ENCODE measurements at regions not wholly inside any gene's neighbourhood (a gene's known extent, or its start where the extent isn't known, plus 50 kb on each side); places are given as distances from the start of the nearest gene placed in this dataset.

DNA sequence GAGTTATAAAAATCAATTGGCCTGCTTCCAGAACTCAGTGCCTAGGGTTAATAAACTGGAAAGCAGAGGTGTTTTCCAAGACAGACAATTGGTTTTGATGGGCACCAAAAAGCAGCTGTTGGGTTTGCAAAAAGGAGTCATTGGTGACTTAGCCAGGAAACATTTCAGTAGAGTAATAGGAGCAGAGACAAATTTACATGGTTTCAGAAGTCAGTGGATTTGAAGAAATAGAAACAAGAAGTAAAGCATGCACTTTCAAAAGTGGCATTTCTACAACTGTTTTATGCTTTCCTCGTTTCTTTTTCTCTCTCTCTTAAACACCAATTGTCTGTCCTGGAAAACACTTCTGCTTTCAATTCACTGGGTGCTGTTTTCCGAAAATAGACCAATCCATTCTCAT is 87.8 kb downstream of the GLUL start:
- TF ChIP-seq, protein P1, sequence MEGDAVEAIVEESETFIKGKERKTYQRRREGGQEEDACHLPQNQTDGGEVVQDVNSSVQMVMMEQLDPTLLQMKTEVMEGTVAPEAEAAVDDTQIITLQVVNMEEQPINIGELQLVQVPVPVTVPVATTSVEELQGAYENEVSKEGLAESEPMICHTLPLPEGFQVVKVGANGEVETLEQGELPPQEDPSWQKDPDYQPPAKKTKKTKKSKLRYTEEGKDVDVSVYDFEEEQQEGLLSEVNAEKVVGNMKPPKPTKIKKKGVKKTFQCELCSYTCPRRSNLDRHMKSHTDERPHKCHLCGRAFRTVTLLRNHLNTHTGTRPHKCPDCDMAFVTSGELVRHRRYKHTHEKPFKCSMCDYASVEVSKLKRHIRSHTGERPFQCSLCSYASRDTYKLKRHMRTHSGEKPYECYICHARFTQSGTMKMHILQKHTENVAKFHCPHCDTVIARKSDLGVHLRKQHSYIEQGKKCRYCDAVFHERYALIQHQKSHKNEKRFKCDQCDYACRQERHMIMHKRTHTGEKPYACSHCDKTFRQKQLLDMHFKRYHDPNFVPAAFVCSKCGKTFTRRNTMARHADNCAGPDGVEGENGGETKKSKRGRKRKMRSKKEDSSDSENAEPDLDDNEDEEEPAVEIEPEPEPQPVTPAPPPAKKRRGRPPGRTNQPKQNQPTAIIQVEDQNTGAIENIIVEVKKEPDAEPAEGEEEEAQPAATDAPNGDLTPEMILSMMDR (IDR thresholded peaks at IDR 0.05; ENCODE audit: low read length): no peak
- no peak for TF ChIP-seq EZH2 (IDR thresholded peaks at IDR 0.05; ENCODE audit: borderline replicate concordance, low read length)

Data from OCI-LY1 (cell line).